Activated naive CD4-positive, alpha-beta T cell treated with anti-CD3 and anti-CD28 coated beads, Interleukin-2, amount 50 U/mL, for 16 hours (primary cell): ENCODE measurements at regions not wholly inside any gene's neighbourhood (a gene's known extent, or its start where the extent isn't known, plus 50 kb on each side); places are given as distances from the start of the nearest gene placed in this dataset.

Experiments
- DNase-seq: peaks from one replicate; pipeline ENCODE4 v3.0.0-alpha.2; 2020

- DNase-seq: no peak
These were observed 388.4 kb downstream of the SHANK2 start for GRCh38 chr11:70863993-70864392.

- no peak for DNase-seq
These were observed 387.0 kb downstream of the SHANK2 start for GRCh38 chr11:70865356-70865755.

GRCh38 chr11:70866834-70867233 is 385.5 kb downstream of the SHANK2 start:
- DNase-seq: no peak

GRCh38 chr11:70867281-70868047 is 384.9 kb downstream of the SHANK2 start:
- no peak for DNase-seq

GRCh38 chr11:70868341-70868885 is 384.0 kb downstream of the SHANK2 start:
- no peak for DNase-seq

- no peak for DNase-seq
These were observed 383.3 kb downstream of the SHANK2 start for GRCh38 chr11:70869054-70869453.

GRCh38 chr11:70871881-70872280 is 380.5 kb downstream of the SHANK2 start:
- no peak for DNase-seq

GRCh38 chr11:70872299-70872698 is 380.1 kb downstream of the SHANK2 start:
- no peak for DNase-seq

- DNase-seq: no peak
These were observed 379.2 kb downstream of the SHANK2 start for GRCh38 chr11:70872955-70873735.

GRCh38 chr11:70873736-70874412 is 378.5 kb downstream of the SHANK2 start:
- DNase-seq: no peak

- DNase-seq: no peak
These were observed 375.7 kb downstream of the SHANK2 start for GRCh38 chr11:70876685-70877084.

GRCh38 chr11:70877151-70877550 is 375.2 kb downstream of the SHANK2 start:
- DNase-seq: no peak

- no peak for DNase-seq
These were observed 374.0 kb downstream of the SHANK2 start for GRCh38 chr11:70878366-70878765.

- no peak for DNase-seq
These were observed 372.6 kb downstream of the SHANK2 start for GRCh38 chr11:70879601-70880285.

GRCh38 chr11:70880416-70880815 is 372.0 kb downstream of the SHANK2 start:
- no peak for DNase-seq

GRCh38 chr11:70881948-70882715 is 370.2 kb downstream of the SHANK2 start:
- DNase-seq: no peak

- no peak for DNase-seq
These were observed 369.7 kb downstream of the SHANK2 start for GRCh38 chr11:70882716-70883085.

GRCh38 chr11:70883323-70883940 is 368.9 kb downstream of the SHANK2 start:
- no peak for DNase-seq

GRCh38 chr11:70883973-70884623 is 368.3 kb downstream of the SHANK2 start:
- DNase-seq: no peak

- no peak for DNase-seq
These were observed 366.8 kb downstream of the SHANK2 start for GRCh38 chr11:70885281-70886231.
